ENCODE measurements at regions not wholly inside any gene's neighbourhood (a gene's known extent, or its start where the extent isn't known, plus 50 kb on each side); places are given as distances from the start of the nearest gene placed in this dataset.
"Not testable (repeated sequence)": the region's sequence is repeated elsewhere in the genome, so short reads cannot be mapped to it uniquely, and the experiment has no call there.

GRCh38 chr2:87466591-87467120, 281.2 kb upstream of the PLGLB2 start:
- peak; percentile 75 for DNase-seq

GRCh38 chr2:87468429-87468981, 279.4 kb upstream of the PLGLB2 start:
- DNase-seq: not testable (repeated sequence)

DNA sequence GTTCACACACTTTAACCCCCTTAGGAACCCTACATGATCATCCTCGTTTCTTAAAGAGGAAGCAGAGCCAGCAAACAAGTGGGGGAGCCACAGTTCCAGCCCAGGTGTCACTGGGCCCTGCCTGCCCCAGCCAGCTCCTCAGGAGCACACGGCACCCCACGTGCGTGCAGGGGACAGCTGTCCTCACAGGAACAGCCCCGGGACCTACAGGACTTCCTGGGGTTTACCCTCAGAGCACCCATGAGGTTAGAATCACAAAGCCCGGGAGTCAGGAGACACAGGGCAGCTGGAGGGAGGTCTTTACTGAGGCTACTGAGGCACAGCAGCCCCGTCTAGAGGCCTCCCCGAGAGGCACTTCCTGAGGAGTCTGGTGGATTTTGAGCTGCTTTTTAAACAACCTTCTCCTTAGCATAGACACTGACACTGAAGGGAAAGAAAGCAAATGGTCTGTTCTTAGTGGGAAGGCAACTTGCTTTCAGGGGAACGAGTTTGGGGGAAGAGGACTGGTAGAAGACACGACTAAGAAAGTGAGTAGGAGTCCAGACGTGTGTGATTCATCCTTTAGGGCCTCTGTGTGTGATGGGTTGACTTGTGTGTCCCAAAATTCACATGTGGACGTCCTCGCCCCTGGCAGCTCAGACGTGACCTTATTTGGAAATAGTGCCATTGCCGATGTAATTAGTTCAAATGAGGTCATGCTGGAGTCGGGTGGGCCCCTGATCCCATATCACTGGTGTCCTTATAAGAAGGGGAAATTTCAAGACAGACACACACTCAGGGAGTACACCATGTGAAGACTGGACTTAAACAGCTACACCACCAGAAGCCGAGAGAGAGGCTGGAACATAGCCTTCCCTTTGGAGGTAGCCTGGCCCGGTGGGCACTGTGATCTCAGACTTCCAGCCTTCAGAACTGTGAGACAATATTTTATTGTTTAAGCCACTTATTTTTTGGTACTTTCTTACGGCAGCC, 278.4 kb upstream of the PLGLB2 start:
- not testable (repeated sequence) for DNase-seq

DNA sequence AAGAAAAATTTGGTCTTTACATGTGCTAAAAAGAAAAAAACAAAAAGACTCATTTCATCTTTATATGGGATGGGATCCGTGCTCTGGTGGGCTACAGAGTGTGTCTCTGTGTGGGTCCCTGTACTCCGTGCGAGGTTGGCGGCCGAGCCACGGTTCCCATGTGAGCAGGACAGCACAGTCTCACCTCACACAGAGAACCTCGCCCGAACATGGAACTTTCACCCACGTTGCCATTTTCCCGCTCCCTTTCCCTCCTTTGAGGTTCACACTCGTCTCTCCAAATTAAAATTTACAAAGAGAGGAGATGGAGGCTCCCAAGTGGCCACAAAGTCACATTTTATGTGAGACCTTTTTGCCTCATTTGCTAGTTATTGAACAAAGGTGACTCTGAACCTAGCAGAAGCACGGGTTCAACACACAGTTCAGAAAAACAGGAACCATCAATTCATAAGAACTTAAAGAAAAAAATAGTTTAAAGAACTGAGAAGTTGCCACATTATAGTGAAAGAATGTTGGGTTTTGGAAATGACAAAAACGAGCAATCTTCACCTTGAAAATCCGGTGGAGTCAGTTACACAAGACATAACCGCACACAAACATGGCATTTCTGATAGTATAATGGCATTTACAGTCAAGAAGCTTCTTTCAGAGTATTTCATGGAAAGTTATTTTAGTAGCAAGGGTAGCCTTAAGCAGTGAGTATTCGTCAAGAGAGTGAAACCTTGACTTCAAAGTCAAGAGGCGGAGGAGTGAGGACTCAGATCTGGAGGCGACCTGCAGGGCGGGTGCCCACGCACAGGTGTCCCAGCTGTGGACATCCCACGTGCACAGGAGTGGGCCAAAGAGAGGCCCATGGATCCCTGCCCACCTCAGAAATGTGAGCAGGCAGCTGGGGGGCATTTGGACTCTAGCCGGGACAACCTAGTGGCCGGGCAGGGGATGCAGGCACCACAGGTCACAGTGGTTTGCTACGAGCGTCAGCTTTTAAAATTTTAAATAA, 277.2 kb upstream of the PLGLB2 start:
- not testable (repeated sequence) for DNase-seq

DNA sequence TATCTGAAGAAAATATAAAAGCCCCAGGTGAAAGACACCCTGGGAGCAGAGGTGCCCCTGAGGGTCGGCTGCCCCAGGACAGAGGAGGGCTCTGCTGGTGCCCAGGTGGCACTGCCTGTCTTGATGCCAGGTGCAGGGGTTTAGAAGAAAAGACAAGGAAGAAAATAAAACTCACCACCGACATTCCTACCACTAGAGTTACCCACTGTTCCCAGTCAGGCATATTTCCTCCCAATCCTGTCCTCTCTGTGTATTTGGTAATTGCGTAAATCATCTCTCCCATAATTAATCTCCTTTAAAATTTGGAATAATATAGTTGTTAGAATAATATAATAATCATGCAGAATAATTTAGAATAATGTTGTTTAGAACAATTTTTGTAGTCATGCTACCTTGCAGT, 276.4 kb upstream of the PLGLB2 start:
- not testable (repeated sequence) for DNase-seq

DNA sequence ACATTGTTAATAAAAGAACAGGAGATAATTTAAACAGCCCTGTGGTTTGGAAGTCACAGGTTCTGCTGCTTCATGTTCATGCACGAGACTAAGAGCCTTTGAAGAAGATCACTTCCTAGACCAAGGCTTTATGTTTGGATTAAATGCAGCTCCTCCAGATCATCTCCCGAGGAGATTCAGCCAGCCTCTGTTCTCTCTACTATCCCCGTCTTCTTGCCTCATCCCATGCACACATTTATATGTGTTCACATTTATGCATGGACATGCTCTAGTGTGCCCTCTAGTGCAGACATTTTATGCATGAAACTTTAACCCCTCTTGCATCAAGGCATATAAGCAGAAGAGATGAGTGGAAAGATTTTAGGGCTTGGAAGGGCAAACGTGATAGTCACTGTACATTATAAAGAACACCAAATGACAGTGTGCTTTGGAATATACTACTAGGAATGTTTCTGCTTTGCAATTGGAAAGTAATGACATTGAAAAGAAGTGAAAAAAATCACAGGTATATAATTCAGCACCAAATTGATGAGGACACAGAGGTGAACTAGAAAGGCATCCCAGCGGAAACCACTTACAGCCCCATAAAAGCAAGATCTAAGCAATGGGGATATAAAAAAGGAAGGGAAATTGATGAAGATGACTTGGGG, 271.5 kb upstream of the PLGLB2 start:
- DNase-seq: not testable (repeated sequence)

- DNase-seq: not testable (repeated sequence)
Observed at GRCh38 chr2:87476936-87477335, 271.0 kb upstream of the PLGLB2 start.

DNA sequence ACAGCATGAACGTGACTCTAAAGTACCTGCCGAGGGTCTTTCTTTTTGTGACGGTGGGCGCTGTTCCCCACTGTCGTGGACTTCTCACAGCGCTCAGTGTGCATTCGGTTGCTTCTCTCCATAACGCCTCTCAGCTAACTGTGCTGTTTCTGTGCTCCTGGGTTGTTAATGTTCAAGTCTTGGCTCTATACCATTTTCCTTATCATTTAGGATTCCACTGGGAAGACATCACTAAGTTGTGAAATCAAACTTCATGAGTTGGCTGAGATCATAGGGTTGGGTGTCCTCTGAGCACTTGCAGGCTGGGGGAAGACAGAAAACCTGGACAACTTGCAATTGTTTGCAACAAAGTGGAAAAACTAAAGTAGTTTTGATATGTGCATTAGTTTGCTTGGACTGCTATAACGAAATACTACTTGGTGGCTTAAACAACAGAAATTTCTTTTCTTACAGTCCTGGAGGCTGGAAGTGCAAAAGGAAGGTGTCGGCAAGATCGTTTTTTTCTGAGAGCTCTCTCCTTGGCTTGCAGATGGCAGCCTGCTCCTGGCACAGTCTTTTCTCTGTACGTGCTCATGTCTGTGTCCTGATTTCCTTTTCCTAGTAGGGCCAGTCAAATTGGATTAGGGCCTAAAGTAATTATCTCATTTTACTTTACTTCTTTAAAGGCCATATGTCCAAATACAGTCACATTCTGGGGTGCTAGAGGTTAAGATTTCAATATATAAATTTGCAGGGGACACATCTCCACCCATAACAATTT, 270.0 kb upstream of the PLGLB2 start:
- not testable (repeated sequence) for DNase-seq

DNA sequence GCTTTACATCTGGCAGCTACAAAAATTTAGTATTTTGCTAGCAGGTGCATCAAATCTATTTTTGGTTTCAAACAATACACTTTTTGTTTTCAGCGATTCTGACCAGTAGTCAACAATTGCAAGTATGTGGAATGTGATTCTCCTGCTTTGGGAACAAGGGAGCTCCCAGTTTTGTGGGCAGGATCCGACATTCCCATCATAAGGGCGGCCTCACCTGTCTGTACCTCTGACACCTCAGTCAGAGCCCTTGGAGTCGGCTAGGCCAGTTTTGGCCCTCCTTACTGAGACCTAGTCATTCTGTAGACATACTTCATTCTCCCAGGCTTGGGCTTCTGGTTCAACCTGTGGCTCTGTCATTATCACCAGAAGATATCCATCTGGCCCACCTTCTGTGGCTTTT, 269.0 kb upstream of the PLGLB2 start:
- DNase-seq: not testable (repeated sequence)

DNA sequence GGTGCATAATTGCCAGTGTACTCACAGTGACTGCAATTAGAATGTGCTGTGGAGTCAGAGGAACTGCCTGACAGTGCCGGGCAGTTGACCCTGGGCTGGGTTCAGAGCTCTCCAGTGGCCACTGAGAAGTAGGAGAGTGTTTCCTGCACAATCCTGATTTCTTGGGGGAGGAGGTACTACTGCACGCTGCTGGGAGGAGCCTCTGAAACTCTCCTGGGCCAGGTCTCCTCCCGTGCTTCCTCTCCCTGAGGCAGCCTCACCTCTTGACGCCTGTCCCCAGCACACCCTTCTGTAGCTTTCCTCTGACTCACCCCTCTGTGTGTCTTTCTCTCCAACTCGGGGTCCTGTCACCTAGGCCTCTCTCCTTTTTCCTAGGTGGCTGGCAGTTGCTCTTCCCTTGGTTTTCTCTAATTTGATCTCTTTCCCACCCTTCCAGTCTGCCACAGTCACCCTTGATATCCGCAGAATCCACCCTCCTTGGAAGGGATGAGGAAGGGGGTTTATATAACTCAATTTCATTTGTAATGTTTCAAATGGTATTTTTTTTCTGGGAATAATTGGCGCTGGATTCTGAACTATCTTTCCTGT, 264.7 kb upstream of the PLGLB2 start:
- DNase-seq: peak; percentile 34

DNA sequence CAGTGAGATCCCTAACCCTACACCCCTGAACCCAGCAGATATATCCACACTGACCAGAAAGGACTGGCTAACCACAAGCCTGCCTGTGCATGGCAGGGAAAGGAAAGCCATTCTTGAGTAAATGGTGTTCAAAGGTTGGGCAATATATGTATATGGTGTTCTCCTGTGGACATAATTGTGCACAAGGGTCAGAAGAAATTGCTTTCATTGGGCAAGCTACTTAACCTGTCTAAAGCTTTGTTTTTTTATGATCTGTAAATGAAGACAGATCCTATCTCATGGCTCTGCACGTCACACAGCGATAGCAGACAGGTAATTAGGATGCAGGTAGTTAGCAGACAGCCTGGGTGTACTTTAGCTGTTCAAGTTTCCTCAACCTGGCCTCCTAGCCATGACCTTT, 263.5 kb upstream of the PLGLB2 start:
- not testable (repeated sequence) for DNase-seq

DNA sequence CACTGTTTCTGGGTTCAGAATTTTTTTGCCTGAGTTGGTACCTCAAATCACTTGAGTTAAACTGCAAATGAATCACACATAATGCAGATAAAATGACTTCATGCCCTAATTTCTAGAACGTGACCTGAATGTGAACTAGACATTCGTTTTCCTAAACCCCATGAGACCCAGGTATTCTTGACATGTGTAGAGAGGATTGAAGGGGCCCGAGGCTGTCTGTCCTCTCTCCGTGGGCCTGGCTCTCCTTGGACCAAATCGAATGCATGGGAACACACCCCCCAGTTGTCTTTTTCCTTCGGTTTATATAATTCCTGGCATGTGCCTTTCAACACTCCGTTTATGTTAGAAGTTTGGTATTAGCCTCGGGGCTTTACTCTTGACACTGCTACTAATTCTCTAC, 262.4 kb upstream of the PLGLB2 start:
- DNase-seq: not testable (repeated sequence)

DNA sequence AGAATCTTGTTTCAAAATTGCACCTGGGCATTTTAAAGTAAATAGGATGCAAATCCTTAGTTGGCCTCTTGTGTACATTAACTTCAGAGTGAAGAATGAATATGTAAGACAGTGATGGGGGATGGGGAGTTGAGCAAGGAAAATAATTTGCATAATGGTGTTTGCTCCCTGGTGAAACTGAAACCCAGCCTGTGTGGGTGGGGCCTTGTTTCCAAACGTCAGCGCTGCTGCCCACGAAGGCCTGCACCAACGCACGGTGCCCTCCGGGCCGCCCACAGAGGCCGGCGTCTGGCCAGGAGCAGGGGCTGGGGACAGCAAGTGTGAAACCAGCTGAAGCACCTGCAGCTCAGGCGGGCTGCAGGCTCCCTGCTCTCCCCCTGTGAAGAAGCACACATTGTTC, 262.0 kb upstream of the PLGLB2 start:
- DNase-seq: not testable (repeated sequence)

- peak; percentile 24 for DNase-seq
Observed at GRCh38 chr2:87486413-87486812, 261.5 kb upstream of the PLGLB2 start.

DNA sequence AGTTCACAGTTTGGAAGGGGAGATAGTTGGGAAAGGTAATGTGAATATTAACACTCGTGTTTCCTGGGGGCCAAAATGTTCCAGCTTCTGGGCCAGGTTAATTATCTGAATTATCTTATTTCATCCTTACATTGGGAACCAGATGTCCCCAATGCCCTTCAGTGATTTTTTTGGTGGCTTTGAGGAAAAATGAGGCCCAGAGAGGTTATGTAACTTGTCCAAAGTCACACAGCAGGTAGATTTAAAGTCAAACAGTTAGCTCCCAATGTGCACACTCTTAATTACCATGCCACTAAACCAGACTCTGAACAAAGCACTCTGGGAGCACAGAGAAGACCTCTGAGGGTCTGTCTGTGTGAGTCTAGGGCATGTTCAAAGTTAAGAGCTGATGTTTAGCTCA, 259.9 kb upstream of the PLGLB2 start:
- not testable (repeated sequence) for DNase-seq

DNA sequence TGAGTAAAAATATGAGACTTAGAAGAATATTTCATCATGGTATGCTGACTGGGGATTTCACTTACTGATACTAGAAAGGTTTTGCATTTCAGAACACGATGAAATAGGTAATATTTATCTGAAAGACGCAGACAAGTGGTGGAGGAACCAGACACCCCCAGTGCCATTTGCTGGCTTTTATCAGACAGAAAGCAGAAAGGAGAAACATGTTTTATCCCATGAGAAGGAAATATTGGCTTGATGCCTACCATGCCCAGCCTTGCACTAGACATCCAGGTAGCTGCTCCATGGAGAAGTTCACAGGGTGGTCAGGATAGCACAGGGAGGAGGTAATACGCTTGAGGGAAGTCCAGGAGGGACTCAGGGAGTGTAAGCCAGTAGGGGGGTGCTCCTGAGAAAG, 258.9 kb upstream of the PLGLB2 start:
- DNase-seq: not testable (repeated sequence)

DNA sequence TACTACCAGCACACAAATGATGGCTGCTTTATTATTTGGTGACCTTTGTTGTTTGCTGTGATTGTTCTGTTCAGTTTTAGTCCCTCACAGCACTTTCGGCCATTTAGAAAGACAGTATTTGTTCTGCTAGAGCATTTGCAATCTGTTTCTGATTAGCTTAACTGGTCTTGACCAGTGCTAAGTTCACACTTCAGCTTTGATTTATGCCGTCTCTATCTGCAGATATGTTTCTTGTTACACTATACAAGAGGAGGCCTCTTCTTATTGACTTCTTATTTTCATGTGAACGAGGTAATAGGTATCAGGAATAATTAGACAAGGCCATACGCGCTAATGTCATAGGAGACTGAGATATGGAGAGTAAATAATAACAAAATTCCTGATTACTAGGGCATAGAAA, 253.0 kb upstream of the PLGLB2 start:
- DNase-seq: not testable (repeated sequence)

DNA sequence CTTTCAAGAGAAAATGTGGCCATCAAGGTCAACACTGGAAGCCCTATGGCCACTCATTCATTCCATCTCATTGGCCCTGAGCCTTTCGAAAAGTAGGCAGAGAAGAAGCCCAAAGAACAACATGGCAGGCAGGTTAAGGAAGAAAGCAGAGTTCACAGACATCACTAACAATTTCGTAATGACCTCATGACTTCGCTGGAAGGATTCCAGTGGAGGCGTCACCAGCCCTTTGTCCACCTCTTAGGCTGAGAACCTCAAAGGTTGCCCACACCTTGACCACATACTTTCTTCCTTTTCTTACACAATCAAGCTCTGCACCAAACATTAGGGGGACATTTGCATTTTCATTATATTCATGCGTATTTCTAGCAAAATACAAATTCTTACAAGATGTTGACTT, 252.4 kb upstream of the PLGLB2 start:
- DNase-seq: not testable (repeated sequence)

DNA sequence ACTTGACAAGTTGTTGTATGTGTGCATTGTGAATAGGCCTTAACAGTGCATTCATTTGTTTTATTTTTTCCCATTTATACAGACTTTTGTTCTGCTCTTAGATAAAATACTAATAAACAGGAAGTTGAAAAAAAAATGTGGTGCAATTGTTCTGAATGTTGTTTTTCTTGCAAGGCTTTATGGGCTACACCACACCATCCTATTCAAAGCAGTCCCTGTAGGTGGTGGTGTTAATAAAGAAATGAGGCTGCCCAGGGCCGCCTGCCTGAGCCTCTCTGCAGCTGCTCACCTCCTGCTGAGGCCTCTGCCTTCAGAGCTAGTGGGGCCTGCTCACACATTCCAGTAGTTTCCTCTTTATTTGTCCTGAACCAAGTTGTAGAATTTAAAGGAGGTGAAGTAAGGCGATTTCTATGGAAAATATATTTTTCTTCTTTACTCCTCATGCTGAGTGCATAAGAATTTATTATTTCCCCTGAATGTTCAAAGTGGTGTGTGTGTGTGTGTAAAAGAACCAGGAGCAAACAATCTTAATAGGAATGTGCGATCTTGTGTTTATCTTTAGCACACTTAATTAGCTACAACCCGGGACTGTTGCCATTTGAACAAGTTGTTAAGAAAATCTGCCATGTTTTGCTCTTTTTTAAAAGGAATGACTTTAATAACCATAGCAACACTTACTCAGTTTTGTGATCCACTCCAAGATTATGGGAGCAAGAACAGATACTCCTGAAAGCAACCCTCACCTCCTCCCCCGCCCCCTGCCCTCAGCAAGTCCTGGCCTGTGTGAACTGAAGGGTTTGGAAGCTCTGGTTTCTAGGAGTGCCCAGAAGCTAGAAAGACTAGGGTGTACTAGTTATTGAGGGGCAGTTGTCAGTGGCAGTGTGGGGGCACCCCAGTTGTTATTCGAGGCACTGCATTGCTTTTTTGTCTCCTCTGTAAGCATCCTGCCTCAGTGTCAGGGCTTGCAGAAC, 251.6 kb upstream of the PLGLB2 start:
- DNase-seq: not testable (repeated sequence)

GRCh38 chr2:87497135-87497534, 250.8 kb upstream of the PLGLB2 start:
- DNase-seq: not testable (repeated sequence)

All from activated CD4-positive, alpha-beta T cell treated with anti-CD3 and anti-CD28 coated beads, Interleukin-2, amount 50 U/mL, for 1 hour (primary cell).